Endothelial cell of umbilical vein (primary cell): ENCODE measurements at regions not wholly inside any gene's neighbourhood (a gene's known extent, or its start where the extent isn't known, plus 50 kb on each side); places are given as distances from the start of the nearest gene placed in this dataset.

ENCODE experiments used
- BruUV-seq: library from RNA; stranded (reverse); fragments of 400-500 nt; replicated peaks from 2 replicates; lab custom pipeline; 2021; lab: Mats Ljungman, UMichigan
- CTCF ChIA-PET: fragments of 300-600, 350-600 bp; sonication (Branson Sonifier 250); formaldehyde crosslinking; loops from one replicate; lab custom pipeline; 2021; ENCODE audit warnings: antibody characterized with exemption, inconsistent platforms; lab: Charles Lee
- POLR2A ChIA-PET: fragments of 300-600, 350-600 bp; sonication (Branson Sonifier 250); formaldehyde crosslinking; loops from one replicate; lab custom pipeline; 2021; ENCODE audit warnings: antibody characterized with exemption, inconsistent platforms; lab: Charles Lee
- DNase-seq: peaks from one replicate; pipeline ENCODE4 v3.0.0-alpha.2; 2011; ENCODE audit warnings: low read depth, low spot score
- FAIRE-seq: peaks from 2 replicates; lab custom pipeline; 2011; peaks lifted over from hg19 to GRCh38; lab: Jason Lieb, UNC
- H2AFZ ChIP-seq: 2 replicates; pipeline ENCODE4 v1.6.0; 2012; ENCODE audit warnings: low read depth, low read length, control low read depth, inconsistent platforms
- H3K27ac ChIP-seq: 2 replicates; pipeline ENCODE4 v1.5.1; 2011; ENCODE audit warnings: low read depth, mild to moderate bottlenecking, control low read depth, low read length, moderate library complexity; ENCODE audit not compliant: insufficient read depth
- H3K27me3 ChIP-seq, 2 experiments: 2 replicates each; pipeline versions ENCODE4 v1.6.0 to v1.6.1; 2011; ENCODE audit warnings: low read length in 2 of 2, mixed read lengths in 1 of 2; ENCODE audit not compliant: control insufficient read depth in 2 of 2, insufficient read depth in 2 of 2
- H3K36me3 ChIP-seq, 2 experiments: 2 replicates in 1 of 2; 3 replicates in 1 of 2; pipeline ENCODE4 v1.5.1; 2011; ENCODE audit warnings: low read length in 2 of 2, mild to moderate bottlenecking in 1 of 2, moderate library complexity in 1 of 2; ENCODE audit not compliant: control insufficient read depth in 2 of 2, insufficient read depth in 2 of 2; ENCODE audit errors: extremely low read depth in 1 of 2
- H3K4me1 ChIP-seq: 3 replicates; pipeline ENCODE4 v1.5.1; 2011; ENCODE audit warnings: mild to moderate bottlenecking, low read length; ENCODE audit not compliant: control insufficient read depth, insufficient read depth; ENCODE audit errors: extremely low read depth
- H3K4me2 ChIP-seq: 2 replicates; pipeline ENCODE4 v1.6.1; 2011; ENCODE audit warnings: low read length, control low read depth, mixed read lengths; ENCODE audit not compliant: insufficient read depth
- H3K4me3 ChIP-seq, 3 experiments: fragments of 200-600 bp in 1 of 3; sonication (generic), shearing (Covaris generic) in 1 of 3; replicated peaks in 1 of 3; 2 replicates each; pipeline ENCODE4 v1.5.1; 2011 to 2016; ENCODE audit warnings: control low read depth in 3 of 3, low read length in 3 of 3, mild to moderate bottlenecking in 2 of 3, inconsistent platforms in 1 of 3, low read depth in 1 of 3, moderate library complexity in 1 of 3; ENCODE audit not compliant: insufficient read depth in 1 of 3
- H3K79me2 ChIP-seq: 2 replicates; pipeline ENCODE4 v1.6.0; 2012; ENCODE audit warnings: low read length, inconsistent platforms; ENCODE audit not compliant: control insufficient read depth, insufficient read depth
- H3K9ac ChIP-seq: replicated peaks from 2 replicates; pipeline ENCODE3; 2011; ENCODE audit warnings: low read length, control low read depth; ENCODE audit not compliant: insufficient read depth; ENCODE audit errors: extremely low read depth
- H3K9me1 ChIP-seq: replicated peaks from 3 replicates; pipeline ENCODE4 v1.6.0; 2011; ENCODE audit warnings: mild to moderate bottlenecking, low read length; ENCODE audit not compliant: control insufficient read depth, insufficient read depth; ENCODE audit errors: extremely low read depth
- H3K9me3 ChIP-seq: replicated peaks from 2 replicates; pipeline ENCODE4 v1.5.1; 2012; ENCODE audit warnings: low read length, inconsistent platforms; ENCODE audit not compliant: control insufficient read depth, insufficient read depth
- H4K20me1 ChIP-seq: replicated peaks from 2 replicates; pipeline ENCODE3; 2011; ENCODE audit warnings: mild to moderate bottlenecking, low read length; ENCODE audit not compliant: control insufficient read depth, insufficient read depth; ENCODE audit errors: extremely low read depth
- EZH2 ChIP-seq: IDR thresholded peaks from 2 replicates; pipeline ENCODE4 v1.6.1; 2012; ENCODE audit warnings: borderline replicate concordance, low read depth, mild to moderate bottlenecking, moderate library complexity, low read length, inconsistent platforms; ENCODE audit not compliant: severe bottlenecking
- FOS ChIP-seq: IDR thresholded peaks from 2 replicates; pipeline ENCODE4 v1.6.1; 2011; ENCODE audit warnings: mild to moderate bottlenecking, low read length, moderate library complexity, borderline replicate concordance; ENCODE audit not compliant: insufficient read depth
- GATA2 ChIP-seq: IDR thresholded peaks from 2 replicates; pipeline ENCODE4 v1.7.0; 2011; ENCODE audit warnings: low read depth, mild to moderate bottlenecking, moderate library complexity, mixed read lengths, low read length; ENCODE audit not compliant: insufficient read length, insufficient read depth
- JUN ChIP-seq: IDR thresholded peaks from 2 replicates; pipeline ENCODE4 v1.6.1; 2011; ENCODE audit warnings: borderline replicate concordance, low read depth; ENCODE audit not compliant: insufficient read length, insufficient read depth
- MAX ChIP-seq: IDR thresholded peaks from 2 replicates; pipeline ENCODE4 v1.6.1; 2011; ENCODE audit not compliant: insufficient read depth, insufficient read length
- MYC ChIP-seq: IDR thresholded peaks from one replicate; pipeline ENCODE4 v1.6.1; 2011; ENCODE audit warnings: mild to moderate bottlenecking, low read depth, low read length
- POLR2A ChIP-seq: IDR thresholded peaks from 2 replicates; pipeline ENCODE4 v1.6.1; 2012; ENCODE audit warnings: low read depth, mild to moderate bottlenecking, control low read depth, low read length
- POLR2AphosphoS5 ChIP-seq: IDR thresholded peaks from 2 replicates; pipeline ENCODE4 v1.6.1; 2012; ENCODE audit warnings: low read depth, mild to moderate bottlenecking, control low read depth, low read length, moderate library complexity; ENCODE audit not compliant: insufficient read depth
- dilution Hi-C: fragments of 300-500 bp; cut with MboI; formaldehyde crosslinking; loops from one replicate; pipeline ENCODE4 v1.15.0; 2019; ENCODE audit warnings: low sequenced_read_pairs; ENCODE audit not compliant: extremely low pct_ligation_motif_present
- intact Hi-C: fragments of 100-400 bp; cut with micrococcal nuclease; formaldehyde crosslinking; loops from one replicate; pipeline ENCODE4 v1.10.0; 2022
- TF ChIP-seq, protein P1 (sequence below), 2 donors: IDR thresholded peaks; 1 replicate in 1 of 2; 2 replicates in 1 of 2; pipeline ENCODE4 v1.5.1; 2011; ENCODE audit warnings: low read length in 2 of 2, mild to moderate bottlenecking in 2 of 2, moderate library complexity in 2 of 2, control low read depth in 1 of 2, inconsistent platforms in 1 of 2, low read depth in 1 of 2; ENCODE audit not compliant: insufficient read depth in 1 of 2; ENCODE audit errors: extremely low read depth in 1 of 2

GRCh38 chrX:112510629-112511028, 169.1 kb downstream of the LHFPL1 start:
- DNase-seq = no peak
- ChIA-PET CTCF (no interaction called here), POLR2A (no interaction called here)
- no peaks in the 10 kb centered on the region for H3K27me3 ChIP-seq
- H3K9me3 ChIP-seq = no peaks in the 10 kb centered on the region
- no peaks in the 10 kb centered on the region for H3K4me1 ChIP-seq
- no peaks in the 10 kb centered on the region for H4K20me1 ChIP-seq
- dilution Hi-C loops (no loop called here), intact Hi-C loops (no loop called here)
- H3K79me2 ChIP-seq = no peaks in the 10 kb centered on the region
- BruUV-seq = no TSS peak
- no peak overlapping the region for H3K27ac ChIP-seq
- no peak overlapping the region for H3K4me3 ChIP-seq
- H3K9ac ChIP-seq = no peak overlapping the region
- TF ChIP-seq, protein P1, sequence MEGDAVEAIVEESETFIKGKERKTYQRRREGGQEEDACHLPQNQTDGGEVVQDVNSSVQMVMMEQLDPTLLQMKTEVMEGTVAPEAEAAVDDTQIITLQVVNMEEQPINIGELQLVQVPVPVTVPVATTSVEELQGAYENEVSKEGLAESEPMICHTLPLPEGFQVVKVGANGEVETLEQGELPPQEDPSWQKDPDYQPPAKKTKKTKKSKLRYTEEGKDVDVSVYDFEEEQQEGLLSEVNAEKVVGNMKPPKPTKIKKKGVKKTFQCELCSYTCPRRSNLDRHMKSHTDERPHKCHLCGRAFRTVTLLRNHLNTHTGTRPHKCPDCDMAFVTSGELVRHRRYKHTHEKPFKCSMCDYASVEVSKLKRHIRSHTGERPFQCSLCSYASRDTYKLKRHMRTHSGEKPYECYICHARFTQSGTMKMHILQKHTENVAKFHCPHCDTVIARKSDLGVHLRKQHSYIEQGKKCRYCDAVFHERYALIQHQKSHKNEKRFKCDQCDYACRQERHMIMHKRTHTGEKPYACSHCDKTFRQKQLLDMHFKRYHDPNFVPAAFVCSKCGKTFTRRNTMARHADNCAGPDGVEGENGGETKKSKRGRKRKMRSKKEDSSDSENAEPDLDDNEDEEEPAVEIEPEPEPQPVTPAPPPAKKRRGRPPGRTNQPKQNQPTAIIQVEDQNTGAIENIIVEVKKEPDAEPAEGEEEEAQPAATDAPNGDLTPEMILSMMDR (IDR thresholded peaks at IDR 0.05; ENCODE audit: extremely low read depth in 1 of 2, insufficient read depth in 1 of 2, low read depth in 1 of 2, low read length in 2 of 2) = no peak
- TF ChIP-seq GATA2 (no peak), MAX (no peak), FOS (no peak), EZH2 (no peak), POLR2A (no peak), MYC (no peak), POLR2AphosphoS5 (no peak), JUN (no peak)
- no peaks in the 10 kb centered on the region for H3K36me3 ChIP-seq
- no peaks in the 10 kb centered on the region for H3K9me1 ChIP-seq
- FAIRE-seq = no peak
- H2AFZ ChIP-seq = no peak overlapping the region
- no peak overlapping the region for H3K4me2 ChIP-seq
